Astrocyte (in vitro differentiated cells and primary cell): ENCODE measurements at regions not wholly inside any gene's neighbourhood (a gene's known extent, or its start where the extent isn't known, plus 50 kb on each side); places are given as distances from the start of the nearest gene placed in this dataset.

Experiments
- DNase-seq: peaks from one replicate; pipeline ENCODE4 v3.0.0-alpha.2; 2010; ENCODE audit warnings: low read depth
- FAIRE-seq: peaks from 2 replicates; lab custom pipeline; 2011; peaks lifted over from hg19 to GRCh38; lab: Jason Lieb, UNC
- H2AFZ ChIP-seq: 2 replicates; pipeline ENCODE4 v1.6.0; 2012; ENCODE audit warnings: low read depth, low read length, inconsistent platforms
- H3K27ac ChIP-seq: 2 replicates; pipeline ENCODE4 v1.5.1; 2011; ENCODE audit warnings: low read depth, low read length, inconsistent platforms
- H3K27me3 ChIP-seq: 2 replicates; pipeline ENCODE4 v1.6.0; 2011; ENCODE audit warnings: low read length, inconsistent platforms; ENCODE audit not compliant: insufficient read depth
- H3K36me3 ChIP-seq: 2 replicates; pipeline ENCODE4 v1.5.1; 2011; ENCODE audit warnings: low read length, inconsistent platforms; ENCODE audit not compliant: insufficient read depth
- H3K4me1 ChIP-seq: 2 replicates; pipeline ENCODE4 v1.5.1; 2011; ENCODE audit warnings: low read length, inconsistent platforms; ENCODE audit not compliant: insufficient read depth
- H3K4me2 ChIP-seq: 2 replicates; pipeline ENCODE4 v1.6.0; 2012; ENCODE audit warnings: low read length, inconsistent platforms
- H3K4me3 ChIP-seq: 2 replicates; pipeline ENCODE4 v1.5.1; 2011; ENCODE audit warnings: low read depth, mild to moderate bottlenecking, low read length, inconsistent platforms; ENCODE audit not compliant: insufficient read depth
- H3K79me2 ChIP-seq: 2 replicates; pipeline ENCODE4 v1.6.0; 2012; ENCODE audit warnings: mild to moderate bottlenecking, low read length, inconsistent platforms; ENCODE audit not compliant: insufficient read depth
- H3K9ac ChIP-seq: 2 replicates; pipeline ENCODE4 v1.6.0; 2012; ENCODE audit warnings: mild to moderate bottlenecking, low read length, inconsistent platforms
- H3K9me3 ChIP-seq: 2 replicates; pipeline ENCODE4 v1.5.1; 2012; ENCODE audit warnings: low read depth, mild to moderate bottlenecking, low read length, inconsistent platforms; ENCODE audit not compliant: insufficient read depth
- H4K20me1 ChIP-seq: 2 replicates; pipeline ENCODE4 v1.6.0; 2012; ENCODE audit warnings: low read length, inconsistent platforms; ENCODE audit not compliant: insufficient read depth
- H3K27ac Mint-ChIP-seq: one replicate; pipeline ENCODE4 v1.8.0; 2021; ENCODE audit warnings: mild to moderate bottlenecking, mixed read lengths; ENCODE audit not compliant: unreplicated experiment
- H3K27me3 Mint-ChIP-seq: one replicate; pipeline ENCODE4 v1.8.0; 2021; ENCODE audit warnings: low read depth, mixed read lengths; ENCODE audit not compliant: unreplicated experiment
- H3K36me3 Mint-ChIP-seq: one replicate; pipeline ENCODE4 v1.8.0; 2021; ENCODE audit warnings: low read depth, mixed read lengths; ENCODE audit not compliant: unreplicated experiment
- H3K4me1 Mint-ChIP-seq: one replicate; pipeline ENCODE4 v1.8.0; 2021; ENCODE audit warnings: low read depth, mixed read lengths; ENCODE audit not compliant: unreplicated experiment
- H3K4me3 Mint-ChIP-seq: one replicate; pipeline ENCODE4 v1.8.0; 2021; ENCODE audit warnings: mild to moderate bottlenecking, moderate library complexity, mixed read lengths; ENCODE audit not compliant: unreplicated experiment
- H3K9me3 Mint-ChIP-seq: one replicate; pipeline ENCODE4 v1.8.0; 2021; ENCODE audit warnings: mild to moderate bottlenecking, mixed read lengths; ENCODE audit not compliant: unreplicated experiment
- EZH2 ChIP-seq: IDR thresholded peaks from 2 replicates; pipeline ENCODE4 v1.6.1; 2012; ENCODE audit warnings: mild to moderate bottlenecking, low read length, inconsistent platforms; ENCODE audit not compliant: insufficient read depth
- TF ChIP-seq, protein P1 (sequence below): IDR thresholded peaks from 2 replicates; pipeline ENCODE4 v1.5.1; 2011; ENCODE audit warnings: low read depth, mild to moderate bottlenecking, inconsistent platforms, low read length, moderate library complexity; ENCODE audit not compliant: insufficient read depth

DNA sequence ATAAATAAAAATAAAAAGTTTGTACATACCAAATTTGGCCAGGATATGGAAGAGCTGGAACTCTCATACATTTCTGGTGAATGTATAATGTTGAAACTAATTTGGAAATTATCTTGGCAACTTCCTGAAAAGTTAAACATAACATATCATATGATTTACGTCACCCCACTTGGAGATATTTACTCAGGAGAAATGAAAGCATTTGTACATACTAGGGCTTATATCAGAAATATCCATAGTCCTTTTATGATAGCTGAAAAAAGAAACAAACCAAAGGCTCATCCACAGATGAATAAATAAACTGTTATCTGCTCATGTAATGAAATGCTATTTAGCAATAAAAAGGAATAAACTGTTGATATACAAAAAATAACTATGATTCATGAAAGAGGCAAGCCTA is 318.2 kb upstream of the NRXN1 start:
- Histone ChIP-seq H3K4me3 (peak overlapping the region; percentile 52), H2AFZ (no peak overlapping the region), H3K9me3 (no peaks in the 10 kb centered on the region), H3K36me3 (no peaks in the 10 kb centered on the region), H3K27me3 (no peaks in the 10 kb centered on the region), H3K4me1 (no peaks in the 10 kb centered on the region), H3K79me2 (peaks cover 31% of the 10 kb centered on the region), H3K9ac (peak overlapping the region; percentile 78), H3K4me2 (peak overlapping the region; percentile 67), H3K27ac (peak overlapping the region; percentile 66), H4K20me1 (no peaks in the 10 kb centered on the region)
- Mint-ChIP-seq H3K27ac (no peak overlapping the region), H3K36me3 (no peaks in the 10 kb centered on the region), H3K4me3 (no peak overlapping the region), H3K27me3 (no peaks in the 10 kb centered on the region), H3K9me3 (no peaks in the 10 kb centered on the region), H3K4me1 (no peaks in the 10 kb centered on the region)
- DNase-seq (peak; percentile 14), FAIRE-seq (no peak)
- TF ChIP-seq EZH2 = no peak
- TF ChIP-seq, protein P1, sequence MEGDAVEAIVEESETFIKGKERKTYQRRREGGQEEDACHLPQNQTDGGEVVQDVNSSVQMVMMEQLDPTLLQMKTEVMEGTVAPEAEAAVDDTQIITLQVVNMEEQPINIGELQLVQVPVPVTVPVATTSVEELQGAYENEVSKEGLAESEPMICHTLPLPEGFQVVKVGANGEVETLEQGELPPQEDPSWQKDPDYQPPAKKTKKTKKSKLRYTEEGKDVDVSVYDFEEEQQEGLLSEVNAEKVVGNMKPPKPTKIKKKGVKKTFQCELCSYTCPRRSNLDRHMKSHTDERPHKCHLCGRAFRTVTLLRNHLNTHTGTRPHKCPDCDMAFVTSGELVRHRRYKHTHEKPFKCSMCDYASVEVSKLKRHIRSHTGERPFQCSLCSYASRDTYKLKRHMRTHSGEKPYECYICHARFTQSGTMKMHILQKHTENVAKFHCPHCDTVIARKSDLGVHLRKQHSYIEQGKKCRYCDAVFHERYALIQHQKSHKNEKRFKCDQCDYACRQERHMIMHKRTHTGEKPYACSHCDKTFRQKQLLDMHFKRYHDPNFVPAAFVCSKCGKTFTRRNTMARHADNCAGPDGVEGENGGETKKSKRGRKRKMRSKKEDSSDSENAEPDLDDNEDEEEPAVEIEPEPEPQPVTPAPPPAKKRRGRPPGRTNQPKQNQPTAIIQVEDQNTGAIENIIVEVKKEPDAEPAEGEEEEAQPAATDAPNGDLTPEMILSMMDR = no peak

DNA sequence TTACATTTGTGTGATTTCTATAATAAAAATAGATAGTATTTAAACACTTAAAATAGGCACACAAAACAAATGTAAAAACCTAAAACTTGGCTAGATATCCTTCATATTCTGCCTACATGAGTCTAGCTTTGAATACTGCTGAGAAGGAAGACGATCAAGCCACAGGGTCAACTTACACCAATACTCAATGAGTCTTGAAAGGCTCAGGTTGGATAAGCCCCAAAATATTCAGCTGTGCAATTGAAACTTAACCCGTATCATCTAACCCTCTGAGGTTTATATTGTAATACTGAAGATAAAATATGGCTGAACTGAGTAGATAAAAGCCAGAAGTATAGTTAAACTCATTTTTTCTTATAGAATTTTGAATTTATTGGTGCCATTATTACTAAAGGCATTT is 313.0 kb upstream of the NRXN1 start:
- H3K27ac Mint-ChIP-seq = no peak overlapping the region
- no peak overlapping the region for H2AFZ ChIP-seq
- no peaks in the 10 kb centered on the region for H3K4me1 Mint-ChIP-seq
- FAIRE-seq (no peak), DNase-seq (no peak)
- no peak overlapping the region for H3K4me2 ChIP-seq
- H3K36me3 ChIP-seq = no peaks in the 10 kb centered on the region
- no peaks in the 10 kb centered on the region for H3K27me3 Mint-ChIP-seq
- no peaks in the 10 kb centered on the region for H3K27me3 ChIP-seq
- no peak overlapping the region for H3K4me3 Mint-ChIP-seq
- H3K9ac ChIP-seq = no peak overlapping the region
- no peak overlapping the region for H3K4me3 ChIP-seq
- no peaks in the 10 kb centered on the region for H3K4me1 ChIP-seq
- H3K9me3 ChIP-seq = no peaks in the 10 kb centered on the region
- no peaks in the 10 kb centered on the region for H3K36me3 Mint-ChIP-seq
- H3K79me2 ChIP-seq = peaks cover 60% of the 10 kb centered on the region
- H3K27ac ChIP-seq = no peak overlapping the region
- TF ChIP-seq, protein P1 = no peak
- TF ChIP-seq EZH2 = no peak
- no peaks in the 10 kb centered on the region for H3K9me3 Mint-ChIP-seq
- no peaks in the 10 kb centered on the region for H4K20me1 ChIP-seq

DNA sequence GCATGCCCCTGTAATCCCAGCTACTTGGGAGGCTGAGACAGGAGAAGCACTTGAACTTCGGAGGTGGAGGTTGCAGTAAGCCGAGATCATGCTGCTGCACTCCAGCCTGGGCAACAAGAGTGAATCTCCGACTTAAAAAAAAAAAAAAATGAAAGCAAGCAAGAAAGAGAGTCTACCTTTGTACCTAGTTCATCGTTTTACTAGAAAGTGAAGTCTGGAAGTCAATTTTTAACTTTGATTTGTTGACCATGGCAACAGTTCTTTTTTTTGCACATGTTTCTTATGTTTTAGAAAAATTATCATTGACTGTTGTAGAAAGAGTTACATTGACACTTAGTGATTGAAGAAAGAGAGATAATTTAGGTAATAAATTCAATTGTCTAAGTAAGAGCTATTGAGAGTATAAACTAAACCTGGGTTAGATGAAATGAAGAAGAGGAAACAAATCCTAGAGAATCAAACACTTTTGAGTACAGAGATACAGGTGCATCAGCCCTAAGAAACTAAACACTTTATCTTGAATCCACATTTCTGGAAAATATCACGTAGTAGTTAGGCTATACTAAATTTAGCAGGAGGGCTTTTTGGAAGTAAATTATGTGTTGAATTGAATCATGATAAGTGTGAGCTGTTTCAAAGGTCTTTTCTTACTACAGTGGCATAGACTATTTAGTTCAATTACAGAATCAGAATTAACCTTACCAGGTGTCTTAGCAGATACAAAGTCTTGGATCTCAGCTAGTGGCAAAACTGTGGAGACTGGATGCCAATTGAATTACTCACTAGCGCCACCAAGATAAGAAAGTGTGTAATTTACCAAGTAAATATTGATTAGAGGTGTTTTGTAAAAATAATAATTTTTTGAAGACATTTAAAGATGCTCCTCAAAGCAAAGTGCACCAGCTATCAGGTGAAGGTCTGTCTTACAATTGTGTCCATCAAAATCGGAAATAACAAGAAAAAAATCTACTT is 303.4 kb upstream of the NRXN1 start:
- H3K4me3 Mint-ChIP-seq = no peak overlapping the region
- Histone ChIP-seq H3K36me3 (no peaks in the 10 kb centered on the region), H2AFZ (no peak overlapping the region), H3K9ac (no peak overlapping the region), H3K27ac (no peak overlapping the region), H4K20me1 (no peaks in the 10 kb centered on the region), H3K4me1 (no peaks in the 10 kb centered on the region), H3K4me3 (no peak overlapping the region), H3K27me3 (no peaks in the 10 kb centered on the region), H3K9me3 (no peaks in the 10 kb centered on the region), H3K4me2 (no peak overlapping the region), H3K79me2 (peaks cover 2% of the 10 kb centered on the region)
- no peaks in the 10 kb centered on the region for H3K27me3 Mint-ChIP-seq
- H3K4me1 Mint-ChIP-seq = no peaks in the 10 kb centered on the region
- H3K9me3 Mint-ChIP-seq = no peaks in the 10 kb centered on the region
- H3K27ac Mint-ChIP-seq = no peak overlapping the region
- TF ChIP-seq, protein P1 = no peak
- TF ChIP-seq EZH2 = no peak
- no peak for FAIRE-seq
- DNase-seq = no peak
- H3K36me3 Mint-ChIP-seq = no peaks in the 10 kb centered on the region
